Endothelial cell of umbilical vein (primary cell): ENCODE measurements at regions not wholly inside any gene's neighbourhood (a gene's known extent, or its start where the extent isn't known, plus 50 kb on each side); places are given as distances from the start of the nearest gene placed in this dataset.

Experiments used
- BruUV-seq: library from RNA; stranded (reverse); fragments of 400-500 nt; replicated peaks from 2 replicates; lab custom pipeline; 2021; lab: Mats Ljungman, UMichigan
- CTCF ChIA-PET: fragments of 300-600, 350-600 bp; sonication (Branson Sonifier 250); formaldehyde crosslinking; loops from one replicate; lab custom pipeline; 2021; ENCODE audit warnings: antibody characterized with exemption, inconsistent platforms; lab: Charles Lee
- POLR2A ChIA-PET: fragments of 300-600, 350-600 bp; sonication (Branson Sonifier 250); formaldehyde crosslinking; loops from one replicate; lab custom pipeline; 2021; ENCODE audit warnings: antibody characterized with exemption, inconsistent platforms; lab: Charles Lee
- DNase-seq: peaks from one replicate; pipeline ENCODE4 v3.0.0-alpha.2; 2011; ENCODE audit warnings: low read depth, low spot score
- FAIRE-seq: peaks from 2 replicates; lab custom pipeline; 2011; peaks lifted over from hg19 to GRCh38; lab: Jason Lieb, UNC
- H2AFZ ChIP-seq: 2 replicates; pipeline ENCODE4 v1.6.0; 2012; ENCODE audit warnings: low read depth, low read length, control low read depth, inconsistent platforms
- H3K27ac ChIP-seq: 2 replicates; pipeline ENCODE4 v1.5.1; 2011; ENCODE audit warnings: low read depth, mild to moderate bottlenecking, control low read depth, low read length, moderate library complexity; ENCODE audit not compliant: insufficient read depth
- H3K27me3 ChIP-seq, 2 experiments: 2 replicates each; pipeline versions ENCODE4 v1.6.0 to v1.6.1; 2011; ENCODE audit warnings: low read length in 2 of 2, mixed read lengths in 1 of 2; ENCODE audit not compliant: control insufficient read depth in 2 of 2, insufficient read depth in 2 of 2
- H3K36me3 ChIP-seq, 2 experiments: 2 replicates in 1 of 2; 3 replicates in 1 of 2; pipeline ENCODE4 v1.5.1; 2011; ENCODE audit warnings: low read length in 2 of 2, mild to moderate bottlenecking in 1 of 2, moderate library complexity in 1 of 2; ENCODE audit not compliant: control insufficient read depth in 2 of 2, insufficient read depth in 2 of 2; ENCODE audit errors: extremely low read depth in 1 of 2
- H3K4me1 ChIP-seq: 3 replicates; pipeline ENCODE4 v1.5.1; 2011; ENCODE audit warnings: mild to moderate bottlenecking, low read length; ENCODE audit not compliant: control insufficient read depth, insufficient read depth; ENCODE audit errors: extremely low read depth
- H3K4me2 ChIP-seq: 2 replicates; pipeline ENCODE4 v1.6.1; 2011; ENCODE audit warnings: low read length, control low read depth, mixed read lengths; ENCODE audit not compliant: insufficient read depth
- H3K4me3 ChIP-seq, 3 experiments: fragments of 200-600 bp in 1 of 3; sonication (generic), shearing (Covaris generic) in 1 of 3; replicated peaks in 1 of 3; 2 replicates each; pipeline ENCODE4 v1.5.1; 2011 to 2016; ENCODE audit warnings: control low read depth in 3 of 3, low read length in 3 of 3, mild to moderate bottlenecking in 2 of 3, inconsistent platforms in 1 of 3, low read depth in 1 of 3, moderate library complexity in 1 of 3; ENCODE audit not compliant: insufficient read depth in 1 of 3
- H3K79me2 ChIP-seq: 2 replicates; pipeline ENCODE4 v1.6.0; 2012; ENCODE audit warnings: low read length, inconsistent platforms; ENCODE audit not compliant: control insufficient read depth, insufficient read depth
- H3K9ac ChIP-seq: replicated peaks from 2 replicates; pipeline ENCODE3; 2011; ENCODE audit warnings: low read length, control low read depth; ENCODE audit not compliant: insufficient read depth; ENCODE audit errors: extremely low read depth
- H3K9me1 ChIP-seq: replicated peaks from 3 replicates; pipeline ENCODE4 v1.6.0; 2011; ENCODE audit warnings: mild to moderate bottlenecking, low read length; ENCODE audit not compliant: control insufficient read depth, insufficient read depth; ENCODE audit errors: extremely low read depth
- H3K9me3 ChIP-seq: replicated peaks from 2 replicates; pipeline ENCODE4 v1.5.1; 2012; ENCODE audit warnings: low read length, inconsistent platforms; ENCODE audit not compliant: control insufficient read depth, insufficient read depth
- H4K20me1 ChIP-seq: replicated peaks from 2 replicates; pipeline ENCODE3; 2011; ENCODE audit warnings: mild to moderate bottlenecking, low read length; ENCODE audit not compliant: control insufficient read depth, insufficient read depth; ENCODE audit errors: extremely low read depth
- EZH2 ChIP-seq: IDR thresholded peaks from 2 replicates; pipeline ENCODE4 v1.6.1; 2012; ENCODE audit warnings: borderline replicate concordance, low read depth, mild to moderate bottlenecking, moderate library complexity, low read length, inconsistent platforms; ENCODE audit not compliant: severe bottlenecking
- FOS ChIP-seq: IDR thresholded peaks from 2 replicates; pipeline ENCODE4 v1.6.1; 2011; ENCODE audit warnings: mild to moderate bottlenecking, low read length, moderate library complexity, borderline replicate concordance; ENCODE audit not compliant: insufficient read depth
- GATA2 ChIP-seq: IDR thresholded peaks from 2 replicates; pipeline ENCODE4 v1.7.0; 2011; ENCODE audit warnings: low read depth, mild to moderate bottlenecking, moderate library complexity, mixed read lengths, low read length; ENCODE audit not compliant: insufficient read length, insufficient read depth
- JUN ChIP-seq: IDR thresholded peaks from 2 replicates; pipeline ENCODE4 v1.6.1; 2011; ENCODE audit warnings: borderline replicate concordance, low read depth; ENCODE audit not compliant: insufficient read length, insufficient read depth
- MYC ChIP-seq: IDR thresholded peaks from one replicate; pipeline ENCODE4 v1.6.1; 2011; ENCODE audit warnings: mild to moderate bottlenecking, low read depth, low read length
- POLR2A ChIP-seq: IDR thresholded peaks from 2 replicates; pipeline ENCODE4 v1.6.1; 2012; ENCODE audit warnings: low read depth, mild to moderate bottlenecking, control low read depth, low read length
- POLR2AphosphoS5 ChIP-seq: IDR thresholded peaks from 2 replicates; pipeline ENCODE4 v1.6.1; 2012; ENCODE audit warnings: low read depth, mild to moderate bottlenecking, control low read depth, low read length, moderate library complexity; ENCODE audit not compliant: insufficient read depth
- dilution Hi-C: fragments of 300-500 bp; cut with MboI; formaldehyde crosslinking; loops from one replicate; pipeline ENCODE4 v1.15.0; 2019; ENCODE audit warnings: low sequenced_read_pairs; ENCODE audit not compliant: extremely low pct_ligation_motif_present
- intact Hi-C: fragments of 100-400 bp; cut with micrococcal nuclease; formaldehyde crosslinking; loops from one replicate; pipeline ENCODE4 v1.10.0; 2022
- TF ChIP-seq, protein P1 (sequence below): IDR thresholded peaks from 2 replicates; pipeline ENCODE4 v1.6.1; 2011; ENCODE audit not compliant: insufficient read depth, insufficient read length
- TF ChIP-seq, protein P2 (sequence below), 2 donors: IDR thresholded peaks; 1 replicate in 1 of 2; 2 replicates in 1 of 2; pipeline ENCODE4 v1.5.1; 2011; ENCODE audit warnings: low read length in 2 of 2, mild to moderate bottlenecking in 2 of 2, moderate library complexity in 2 of 2, control low read depth in 1 of 2, inconsistent platforms in 1 of 2, low read depth in 1 of 2; ENCODE audit not compliant: insufficient read depth in 1 of 2; ENCODE audit errors: extremely low read depth in 1 of 2

DNA sequence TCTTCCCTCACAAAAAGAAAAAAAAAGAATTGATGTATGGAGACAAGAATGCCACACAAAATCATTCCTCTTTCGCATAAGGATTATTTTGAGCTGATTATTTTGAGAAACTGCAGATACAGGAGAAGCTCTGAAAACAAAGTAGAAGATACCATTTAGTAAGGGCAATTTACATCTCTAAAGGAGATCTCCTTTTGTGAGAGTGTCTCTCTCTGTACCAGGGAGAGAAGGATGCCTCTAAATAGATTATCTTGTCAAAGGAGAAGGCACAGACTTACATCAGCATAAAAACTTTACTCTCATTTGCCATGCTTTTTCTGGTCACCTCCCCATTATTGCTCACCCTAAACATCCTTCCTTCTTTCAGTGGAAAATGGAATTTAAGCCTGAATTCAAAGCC, 747.9 kb upstream of the COBL start:
- H3K79me2 ChIP-seq: no peaks in the 10 kb centered on the region
- H3K9ac ChIP-seq: no peak overlapping the region
- no peak overlapping the region for H3K27ac ChIP-seq
- H4K20me1 ChIP-seq: no peaks in the 10 kb centered on the region
- no peak overlapping the region for H3K4me3 ChIP-seq
- H3K27me3 ChIP-seq: no peaks in the 10 kb centered on the region
- FAIRE-seq (no peak), DNase-seq (no peak)
- no peak overlapping the region for H3K4me2 ChIP-seq
- CTCF ChIA-PET: no interaction called here
- H3K36me3 ChIP-seq: no peaks in the 10 kb centered on the region
- no peak overlapping the region for H2AFZ ChIP-seq
- intact Hi-C loops: no loop called here
- H3K9me1 ChIP-seq: no peaks in the 10 kb centered on the region
- no peaks in the 10 kb centered on the region for H3K9me3 ChIP-seq
- no TSS peak for BruUV-seq
- POLR2A ChIA-PET: no interaction called here
- dilution Hi-C loops: no loop called here
- TF ChIP-seq POLR2A: no peak
- no peak for TF ChIP-seq POLR2AphosphoS5
- TF ChIP-seq EZH2: no peak
- TF ChIP-seq GATA2: no peak
- no peak for TF ChIP-seq MYC
- H3K4me1 ChIP-seq: peaks cover 4% of the 10 kb centered on the region

DNA sequence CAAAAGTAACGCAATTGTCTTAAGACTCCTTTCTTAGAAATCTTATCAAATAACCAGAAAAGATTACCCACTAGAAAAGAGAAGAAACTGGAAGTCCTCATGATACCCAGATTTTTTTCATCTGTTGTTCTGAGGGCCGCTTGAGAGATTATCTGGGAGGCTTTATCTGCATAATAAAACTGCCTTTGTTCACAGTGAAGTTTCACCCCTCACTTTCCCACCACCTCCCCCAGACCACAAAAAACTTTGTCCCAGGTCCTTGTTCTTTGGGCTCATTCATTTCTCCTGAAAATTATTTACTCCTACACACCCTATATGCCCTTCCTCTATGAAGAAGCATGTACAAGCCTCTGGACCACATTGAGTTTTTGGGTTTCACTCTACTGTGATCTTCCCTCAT, 745.1 kb upstream of the COBL start:
- no peaks in the 10 kb centered on the region for H3K79me2 ChIP-seq
- H3K27me3 ChIP-seq: no peaks in the 10 kb centered on the region
- H3K4me3 ChIP-seq: no peak overlapping the region
- ChIA-PET CTCF (no interaction called here), POLR2A (no interaction called here)
- H3K4me1 ChIP-seq: peaks cover 2% of the 10 kb centered on the region
- DNase-seq: no peak
- dilution Hi-C loops: no loop called here
- no peak overlapping the region for H3K9ac ChIP-seq
- no peak for TF ChIP-seq JUN
- TF ChIP-seq GATA2: no peak
- TF ChIP-seq, protein P1, sequence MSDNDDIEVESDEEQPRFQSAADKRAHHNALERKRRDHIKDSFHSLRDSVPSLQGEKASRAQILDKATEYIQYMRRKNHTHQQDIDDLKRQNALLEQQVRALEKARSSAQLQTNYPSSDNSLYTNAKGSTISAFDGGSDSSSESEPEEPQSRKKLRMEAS: no peak
- TF ChIP-seq EZH2: no peak
- TF ChIP-seq, protein P2, sequence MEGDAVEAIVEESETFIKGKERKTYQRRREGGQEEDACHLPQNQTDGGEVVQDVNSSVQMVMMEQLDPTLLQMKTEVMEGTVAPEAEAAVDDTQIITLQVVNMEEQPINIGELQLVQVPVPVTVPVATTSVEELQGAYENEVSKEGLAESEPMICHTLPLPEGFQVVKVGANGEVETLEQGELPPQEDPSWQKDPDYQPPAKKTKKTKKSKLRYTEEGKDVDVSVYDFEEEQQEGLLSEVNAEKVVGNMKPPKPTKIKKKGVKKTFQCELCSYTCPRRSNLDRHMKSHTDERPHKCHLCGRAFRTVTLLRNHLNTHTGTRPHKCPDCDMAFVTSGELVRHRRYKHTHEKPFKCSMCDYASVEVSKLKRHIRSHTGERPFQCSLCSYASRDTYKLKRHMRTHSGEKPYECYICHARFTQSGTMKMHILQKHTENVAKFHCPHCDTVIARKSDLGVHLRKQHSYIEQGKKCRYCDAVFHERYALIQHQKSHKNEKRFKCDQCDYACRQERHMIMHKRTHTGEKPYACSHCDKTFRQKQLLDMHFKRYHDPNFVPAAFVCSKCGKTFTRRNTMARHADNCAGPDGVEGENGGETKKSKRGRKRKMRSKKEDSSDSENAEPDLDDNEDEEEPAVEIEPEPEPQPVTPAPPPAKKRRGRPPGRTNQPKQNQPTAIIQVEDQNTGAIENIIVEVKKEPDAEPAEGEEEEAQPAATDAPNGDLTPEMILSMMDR (IDR thresholded peaks at IDR 0.05; ENCODE audit: extremely low read depth in 1 of 2, insufficient read depth in 1 of 2, low read depth in 1 of 2, low read length in 2 of 2): no peak
- TF ChIP-seq MYC: no peak
- no peak for TF ChIP-seq FOS
- TF ChIP-seq POLR2A: no peak
- TF ChIP-seq POLR2AphosphoS5: no peak
- no peaks in the 10 kb centered on the region for H4K20me1 ChIP-seq
- H3K9me3 ChIP-seq: no peaks in the 10 kb centered on the region
- H2AFZ ChIP-seq: no peak overlapping the region
- intact Hi-C loops: no loop called here
- H3K4me2 ChIP-seq: no peak overlapping the region
- FAIRE-seq: no peak
- no peaks in the 10 kb centered on the region for H3K9me1 ChIP-seq
- no peak overlapping the region for H3K27ac ChIP-seq
- BruUV-seq: no TSS peak
- no peaks in the 10 kb centered on the region for H3K36me3 ChIP-seq
